ENCODE measurements at regions not wholly inside any gene's neighbourhood (a gene's known extent, or its start where the extent isn't known, plus 50 kb on each side); places are given as distances from the start of the nearest gene placed in this dataset.

GRCh38 chr2:219965287-219966194, 338.1 kb downstream of the SLC4A3 start:
- no peaks in the 10 kb centered on the region for H3K9me2 ChIP-seq (ENCODE audit: insufficient read depth)
- H3K9me3 ChIP-seq (ENCODE audit: low read depth), result no peaks in the 10 kb centered on the region
- H3K4me3 ChIP-seq, result no peak overlapping the region
- H3K27me3 ChIP-seq (replicated peaks; ENCODE audit: insufficient read depth), result no peaks in the 10 kb centered on the region; the same call in 1 of the 2 replicates
- no peak overlapping the region for H3K9ac ChIP-seq
- no peak for DNase-seq
- no peaks in the 10 kb centered on the region for H3K79me2 ChIP-seq (ENCODE audit: insufficient read depth)
- peaks cover 17% of the 10 kb centered on the region for H3F3A ChIP-seq (ENCODE audit: insufficient read depth)
- H3K4me1 ChIP-seq (ENCODE audit: insufficient read depth), result peaks cover 15% of the 10 kb centered on the region
- TF ChIP-seq EZH2phosphoT487 (IDR thresholded peaks at IDR 0.05; ENCODE audit: insufficient read depth, low read depth) (no peak), EZH2 (IDR thresholded peaks at IDR 0.05; ENCODE audit: insufficient read depth, poor library complexity, severe bottlenecking) (no peak)
- WGBS, 2 experiments (ENCODE audit: low coverage in 1 of 2, low lambda C conversion rate in 2 of 2, missing lambda C conversion rate in 2 of 2), result 30 to 32% methylated on average over 5 of the region's 5 CpGs
- no peaks in the 10 kb centered on the region for H3K36me3 ChIP-seq (ENCODE audit: low read depth)
- H2AFZ ChIP-seq, result no peak overlapping the region
- no peak overlapping the region for H3K27ac ChIP-seq
- H3K4me2 ChIP-seq (ENCODE audit: unreplicated experiment), result no peak overlapping the region
- in situ Hi-C loops (cut with MboI), result no loop called here
- H4K20me1 ChIP-seq (ENCODE audit: insufficient read depth), result no peaks in the 10 kb centered on the region

- Histone ChIP-seq H2AFZ (no peak overlapping the region), H3K36me3 (ENCODE audit: low read depth) (no peaks in the 10 kb centered on the region), H4K20me1 (ENCODE audit: insufficient read depth) (no peaks in the 10 kb centered on the region), H3K27ac (no peak overlapping the region), H3K4me2 (ENCODE audit: unreplicated experiment) (no peak overlapping the region), H3F3A (ENCODE audit: insufficient read depth) (peaks cover 17% of the 10 kb centered on the region), H3K9me2 (ENCODE audit: insufficient read depth) (no peaks in the 10 kb centered on the region), H3K9me3 (ENCODE audit: low read depth) (no peaks in the 10 kb centered on the region), H3K79me2 (ENCODE audit: insufficient read depth) (no peaks in the 10 kb centered on the region), H3K27me3 (replicated peaks; ENCODE audit: insufficient read depth) (no peaks in the 10 kb centered on the region; the same call in 1 of the 2 replicates), H3K4me3 (no peak overlapping the region), H3K9ac (no peak overlapping the region), H3K4me1 (ENCODE audit: insufficient read depth) (peaks cover 15% of the 10 kb centered on the region)
- in situ Hi-C loops (cut with MboI), result no loop called here
- no peak for TF ChIP-seq EZH2phosphoT487 (IDR thresholded peaks at IDR 0.05; ENCODE audit: insufficient read depth, low read depth)
- TF ChIP-seq EZH2 (IDR thresholded peaks at IDR 0.05; ENCODE audit: insufficient read depth, poor library complexity, severe bottlenecking), result no peak
- no peak for DNase-seq
- 21 to 26% methylated on average over 8 of the region's 8 CpGs for WGBS, 2 experiments (ENCODE audit: low coverage in 1 of 2, low lambda C conversion rate in 2 of 2, missing lambda C conversion rate in 2 of 2)
Observed at GRCh38 chr2:219967247-219968245, 340.1 kb downstream of the SLC4A3 start.

- TF ChIP-seq EZH2phosphoT487 (IDR thresholded peaks at IDR 0.05; ENCODE audit: insufficient read depth, low read depth), result no peak
- TF ChIP-seq EZH2 (IDR thresholded peaks at IDR 0.05; ENCODE audit: insufficient read depth, poor library complexity, severe bottlenecking), result no peak
- Histone ChIP-seq H3K9ac (peak overlapping the region; percentile 24; the same call in 1 of the 2 replicates), H3K4me1 (ENCODE audit: insufficient read depth) (peaks cover 15% of the 10 kb centered on the region), H3K36me3 (ENCODE audit: low read depth) (no peaks in the 10 kb centered on the region), H3K27me3 (replicated peaks; ENCODE audit: insufficient read depth) (no peaks in the 10 kb centered on the region), H3K27ac (peak overlapping the region; percentile 67), H3K4me3 (no peak overlapping the region), H3K79me2 (ENCODE audit: insufficient read depth) (no peaks in the 10 kb centered on the region), H4K20me1 (ENCODE audit: insufficient read depth) (no peaks in the 10 kb centered on the region), H3K9me3 (ENCODE audit: low read depth) (no peaks in the 10 kb centered on the region), H3F3A (ENCODE audit: insufficient read depth) (peaks cover 17% of the 10 kb centered on the region), H3K9me2 (ENCODE audit: insufficient read depth) (no peaks in the 10 kb centered on the region), H3K4me2 (ENCODE audit: unreplicated experiment) (peak overlapping the region; percentile 20), H2AFZ (no peak overlapping the region)
- 40 to 43% methylated on average over 6 of the region's 6 CpGs for WGBS, 2 experiments (ENCODE audit: low coverage in 1 of 2, low lambda C conversion rate in 2 of 2, missing lambda C conversion rate in 2 of 2)
- in situ Hi-C loops (cut with MboI), result no loop called here
- DNase-seq, result peak; percentile 68
Observed at GRCh38 chr2:219968685-219969345, 341.4 kb downstream of the SLC4A3 start.

GRCh38 chr2:219969508-219969907, 342.1 kb downstream of the SLC4A3 start:
- 41 to 54% methylated on average over 4 of the region's 4 CpGs for WGBS, 2 experiments (ENCODE audit: low coverage in 1 of 2, low lambda C conversion rate in 2 of 2, missing lambda C conversion rate in 2 of 2)

More at GRCh38 chr2:219969508-219969907, 342.1 kb downstream of the SLC4A3 start:
- H3K9ac ChIP-seq, result 0 out of 2 replicates have a peak overlapping the region, but pooled peaks have one; percentile 24
- H3K27ac ChIP-seq, result peak overlapping the region; percentile 67
- H3K9me2 ChIP-seq (ENCODE audit: insufficient read depth), result no peaks in the 10 kb centered on the region
- no peak overlapping the region for H3K4me2 ChIP-seq (ENCODE audit: unreplicated experiment)
- in situ Hi-C loops (cut with MboI), result no loop called here
- H3K36me3 ChIP-seq (ENCODE audit: low read depth), result no peaks in the 10 kb centered on the region
- no peaks in the 10 kb centered on the region for H3K27me3 ChIP-seq (replicated peaks; ENCODE audit: insufficient read depth)
- no peaks in the 10 kb centered on the region for H3K9me3 ChIP-seq (ENCODE audit: low read depth)
- no peaks in the 10 kb centered on the region for H4K20me1 ChIP-seq (ENCODE audit: insufficient read depth)
- peaks cover 15% of the 10 kb centered on the region for H3K4me1 ChIP-seq (ENCODE audit: insufficient read depth)
- no peak overlapping the region for H3K4me3 ChIP-seq
- H2AFZ ChIP-seq, result no peak overlapping the region
- DNase-seq, result peak; percentile 85
- TF ChIP-seq EZH2phosphoT487 (IDR thresholded peaks at IDR 0.05; ENCODE audit: insufficient read depth, low read depth) (no peak), EZH2 (IDR thresholded peaks at IDR 0.05; ENCODE audit: insufficient read depth, poor library complexity, severe bottlenecking) (no peak)
- peaks cover 17% of the 10 kb centered on the region for H3F3A ChIP-seq (ENCODE audit: insufficient read depth)
- H3K79me2 ChIP-seq (ENCODE audit: insufficient read depth), result no peaks in the 10 kb centered on the region
